AML-193 (cell line): ENCODE measurements at regions not wholly inside any gene's neighbourhood (a gene's known extent, or its start where the extent isn't known, plus 50 kb on each side); places are given as distances from the start of the nearest gene placed in this dataset.
"Not testable (repeated sequence)": the region's sequence is repeated elsewhere in the genome, so short reads cannot be mapped to it uniquely, and the experiment has no call there.

ENCODE experiments used
- DNase-seq, 2 experiments: peaks; one replicate each; lab custom pipeline; 2025; lab: John Stamatoyannopoulos, UW

GRCh38 chr18:66867653-66868052 is 263.8 kb upstream of the CDH19 start:
- no peak for DNase-seq

GRCh38 chr18:66866427-66866940 is 262.6 kb upstream of the CDH19 start:
- not testable (repeated sequence) for DNase-seq

DNA sequence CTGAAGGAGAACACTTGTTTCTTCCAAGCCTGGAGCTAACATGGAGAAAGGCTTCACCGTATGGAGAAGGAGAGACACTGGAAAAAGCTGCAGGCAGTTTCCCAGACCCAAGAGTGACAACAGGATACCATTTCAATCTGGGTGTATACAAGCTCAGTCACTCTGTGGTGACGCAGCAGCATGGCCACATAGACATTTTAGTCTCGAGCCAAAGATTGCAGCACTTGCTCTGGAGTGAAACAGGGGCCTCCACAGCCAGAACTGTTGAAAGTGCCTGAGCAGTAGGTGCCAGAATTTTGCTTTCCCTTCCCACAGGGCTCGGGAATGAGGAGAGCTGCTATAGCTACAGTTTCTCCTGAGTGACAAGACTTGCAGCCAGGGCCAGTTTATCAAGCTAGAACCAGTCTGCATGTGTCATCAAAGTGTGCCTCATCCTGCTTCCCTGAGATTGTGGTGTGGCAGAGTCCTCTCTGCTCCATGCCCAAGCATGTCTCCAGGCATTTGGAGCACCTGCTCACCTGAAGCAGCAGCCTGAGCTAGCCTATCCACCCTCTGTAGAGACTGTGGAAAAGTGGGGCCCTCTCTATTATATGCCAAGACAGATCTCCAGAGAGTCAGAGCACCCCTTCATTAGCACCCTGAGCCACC is 234.6 kb upstream of the CDH19 start:
- DNase-seq = no peak

DNA sequence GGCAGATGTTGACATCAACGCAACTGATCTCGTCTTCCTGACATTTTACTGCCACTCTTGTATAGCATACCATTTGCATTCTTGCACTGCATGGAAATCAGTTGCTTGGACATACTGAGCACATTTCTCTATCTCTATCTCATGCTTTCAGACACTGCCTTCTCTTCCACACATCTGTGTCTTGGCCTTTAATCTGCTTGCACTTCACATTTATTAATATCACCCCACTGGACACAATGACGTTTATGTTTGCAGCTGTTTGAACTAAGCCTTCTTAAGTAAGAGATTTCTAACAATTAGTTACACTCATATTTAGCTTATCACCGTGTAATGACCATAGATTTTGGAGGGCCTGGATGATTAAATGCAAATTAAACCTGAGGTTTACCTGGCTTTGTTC is 229.8 kb upstream of the CDH19 start:
- DNase-seq = no peak

DNA sequence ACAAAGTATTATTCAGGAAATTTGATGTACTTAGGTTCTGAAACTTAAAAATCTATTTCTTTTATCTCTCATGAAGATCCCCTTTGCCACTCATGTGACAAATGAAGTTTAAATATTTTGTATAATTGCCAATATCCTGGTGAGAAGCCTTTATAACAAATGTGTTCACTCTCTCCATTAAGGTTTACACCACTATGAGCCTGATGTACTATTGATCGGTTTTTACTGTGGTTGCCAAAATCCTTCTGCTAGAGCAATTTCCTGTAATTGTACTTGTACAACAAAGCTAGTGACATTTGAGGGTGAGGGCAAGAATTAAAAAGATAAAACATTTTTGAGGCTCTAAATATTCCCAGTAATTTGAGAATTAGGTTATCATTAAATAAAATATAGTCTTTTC is 222.3 kb upstream of the CDH19 start:
- DNase-seq = no peak

DNA sequence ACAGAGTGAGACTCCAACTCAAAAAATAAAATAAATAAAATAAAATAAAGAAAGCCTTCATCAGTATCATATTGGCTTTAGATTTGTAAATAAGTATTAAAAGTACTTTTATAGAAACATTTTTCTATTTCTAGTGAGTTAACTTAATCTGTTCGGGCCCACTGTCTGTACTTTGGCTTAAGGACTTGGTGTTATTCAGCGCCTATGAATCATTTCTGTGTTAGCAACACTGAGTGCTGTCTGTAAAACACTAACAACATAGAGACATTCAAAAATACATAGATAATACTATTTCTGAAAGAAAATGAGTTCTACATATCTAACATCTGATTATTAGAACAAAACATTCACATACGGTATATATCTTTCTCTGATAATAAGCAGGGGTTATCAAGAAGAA is 221.5 kb upstream of the CDH19 start:
- DNase-seq = no peak

- peak in 1 of 2 experiments; percentile 0 for DNase-seq
Observed at GRCh38 chr18:66819235-66819634, 215.3 kb upstream of the CDH19 start.

DNA sequence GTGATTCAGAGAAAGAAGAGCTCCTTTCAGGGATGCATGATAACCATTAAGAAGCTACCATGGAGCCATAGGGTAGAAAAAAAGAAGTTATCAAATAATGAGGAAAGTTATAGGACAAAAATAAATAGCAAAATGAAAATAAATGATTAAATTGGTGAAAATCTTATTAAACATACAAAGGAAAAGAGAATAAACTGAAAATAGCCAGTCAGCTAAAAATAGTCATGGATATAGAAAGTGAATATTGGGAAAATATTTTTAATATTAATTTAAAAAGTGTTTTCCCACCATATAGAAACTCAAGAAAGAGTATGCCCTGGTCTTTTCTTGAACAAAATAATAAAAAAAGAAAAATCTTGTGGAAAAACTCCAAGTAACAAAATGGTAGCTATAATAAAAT is 209.2 kb upstream of the CDH19 start:
- no peak for DNase-seq

DNA sequence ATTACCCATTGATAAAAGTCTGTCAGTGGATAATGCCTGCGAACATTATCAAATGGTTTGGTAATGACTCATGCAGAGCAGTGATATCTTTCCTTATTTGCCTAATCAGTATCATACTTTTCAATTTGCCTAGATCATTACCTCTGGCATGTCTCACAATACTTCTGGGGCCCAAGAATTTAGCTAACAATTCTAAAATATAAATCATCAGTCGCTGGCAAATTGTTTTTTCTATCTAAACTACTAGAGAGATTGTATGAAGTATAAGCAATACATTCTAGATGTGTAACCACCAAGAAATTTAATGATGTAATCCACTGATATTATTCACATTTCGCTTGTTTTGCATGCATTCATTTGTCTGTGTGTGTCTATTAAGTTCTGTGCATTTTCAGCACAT is 191.2 kb upstream of the CDH19 start:
- DNase-seq = no peak

GRCh38 chr18:66792466-66792865 is 188.6 kb upstream of the CDH19 start:
- DNase-seq = no peak

GRCh38 chr18:66780609-66781008 is 176.7 kb upstream of the CDH19 start:
- no peak for DNase-seq

- DNase-seq = no peak
Observed at GRCh38 chr18:66778048-66778447, 174.2 kb upstream of the CDH19 start.

GRCh38 chr18:66769375-66769774 is 165.5 kb upstream of the CDH19 start:
- DNase-seq = no peak

- no peak for DNase-seq
Observed at GRCh38 chr18:66764230-66764629, 160.3 kb upstream of the CDH19 start.

- DNase-seq = no peak
Observed at GRCh38 chr18:66761166-66761565, 157.3 kb upstream of the CDH19 start.

- DNase-seq = no peak
Observed at GRCh38 chr18:66760559-66760958, 156.7 kb upstream of the CDH19 start.

- no peak for DNase-seq
Observed at GRCh38 chr18:66759050-66759828, 155.3 kb upstream of the CDH19 start.

DNA sequence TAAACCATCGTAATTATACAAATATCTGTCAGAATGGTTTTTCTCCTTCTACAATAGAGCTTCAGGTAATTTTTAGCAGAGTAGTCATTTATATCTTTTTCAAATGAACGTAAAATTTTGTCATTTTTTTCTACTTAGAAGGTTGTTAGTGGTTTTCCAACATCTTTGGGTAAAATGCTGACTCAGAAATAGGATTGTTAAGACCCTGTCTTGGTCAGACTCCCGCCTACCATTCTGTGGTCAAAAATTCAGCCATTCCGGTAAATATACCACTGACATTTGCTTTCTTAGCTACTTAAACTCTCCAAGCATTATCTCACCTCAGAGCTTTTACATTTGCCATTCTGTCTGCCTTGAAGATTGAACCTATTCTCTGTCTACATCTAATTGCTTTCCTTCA is 154.1 kb upstream of the CDH19 start:
- no peak for DNase-seq

- no peak for DNase-seq
Observed at GRCh38 chr18:66754335-66754734, 150.4 kb upstream of the CDH19 start.

DNA sequence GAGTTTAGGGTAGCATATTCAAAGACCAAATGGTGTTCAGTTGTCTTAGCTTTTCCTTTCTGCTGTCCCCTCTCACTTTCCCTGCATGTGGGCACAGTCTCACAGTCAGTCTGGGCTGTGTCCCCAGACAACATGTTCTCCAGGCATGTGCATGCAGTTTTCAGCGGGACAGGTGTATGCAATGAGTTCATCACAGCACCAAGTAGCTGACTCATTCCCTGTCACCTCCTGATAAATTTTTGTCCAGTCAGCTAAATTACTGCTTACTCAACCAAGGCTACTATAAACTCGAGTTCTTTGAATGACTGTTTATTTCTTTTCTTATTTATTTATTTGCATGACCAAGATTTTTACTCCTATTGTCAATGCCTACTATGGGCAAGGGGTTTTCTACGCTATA is 148.8 kb upstream of the CDH19 start:
- no peak for DNase-seq

GRCh38 chr18:66749481-66750035 is 145.7 kb upstream of the CDH19 start:
- no peak for DNase-seq

DNA sequence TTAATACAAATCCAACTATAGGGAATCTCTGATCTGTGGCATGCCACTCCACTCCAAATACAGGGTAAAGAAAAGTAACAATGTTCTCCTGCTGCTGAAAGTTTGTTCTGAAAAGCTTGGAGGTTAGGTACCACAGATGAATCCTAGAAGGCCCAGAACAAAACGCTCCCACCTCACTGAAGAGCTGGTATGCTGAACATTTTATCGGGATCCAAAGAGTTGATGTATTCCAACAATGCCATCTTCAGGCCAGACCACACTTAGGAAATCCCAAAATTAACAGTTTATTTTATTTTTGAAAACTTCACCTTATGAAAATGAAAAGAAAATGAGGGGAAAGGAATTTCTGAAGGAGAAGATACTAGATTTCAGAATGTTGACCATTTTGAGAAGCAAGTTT is 145.1 kb upstream of the CDH19 start:
- no peak for DNase-seq

GRCh38 chr18:66742832-66743231 is 138.9 kb upstream of the CDH19 start:
- no peak for DNase-seq
